ENCODE measurements at regions not wholly inside any gene's neighbourhood (a gene's known extent, or its start where the extent isn't known, plus 50 kb on each side); places are given as distances from the start of the nearest gene placed in this dataset.

- TF ChIP-seq, protein P1, sequence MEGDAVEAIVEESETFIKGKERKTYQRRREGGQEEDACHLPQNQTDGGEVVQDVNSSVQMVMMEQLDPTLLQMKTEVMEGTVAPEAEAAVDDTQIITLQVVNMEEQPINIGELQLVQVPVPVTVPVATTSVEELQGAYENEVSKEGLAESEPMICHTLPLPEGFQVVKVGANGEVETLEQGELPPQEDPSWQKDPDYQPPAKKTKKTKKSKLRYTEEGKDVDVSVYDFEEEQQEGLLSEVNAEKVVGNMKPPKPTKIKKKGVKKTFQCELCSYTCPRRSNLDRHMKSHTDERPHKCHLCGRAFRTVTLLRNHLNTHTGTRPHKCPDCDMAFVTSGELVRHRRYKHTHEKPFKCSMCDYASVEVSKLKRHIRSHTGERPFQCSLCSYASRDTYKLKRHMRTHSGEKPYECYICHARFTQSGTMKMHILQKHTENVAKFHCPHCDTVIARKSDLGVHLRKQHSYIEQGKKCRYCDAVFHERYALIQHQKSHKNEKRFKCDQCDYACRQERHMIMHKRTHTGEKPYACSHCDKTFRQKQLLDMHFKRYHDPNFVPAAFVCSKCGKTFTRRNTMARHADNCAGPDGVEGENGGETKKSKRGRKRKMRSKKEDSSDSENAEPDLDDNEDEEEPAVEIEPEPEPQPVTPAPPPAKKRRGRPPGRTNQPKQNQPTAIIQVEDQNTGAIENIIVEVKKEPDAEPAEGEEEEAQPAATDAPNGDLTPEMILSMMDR (IDR thresholded peaks at IDR 0.05), result no peak
- TF ChIP-seq POLR2A (IDR thresholded peaks at IDR 0.05), result no peak
These were observed 355.0 kb downstream of the DSC3 start for GRCh38 chr18:30687501-30687900.

Data from lower leg skin (tissue), 3 donors.